SK-N-SH (cell line): ENCODE measurements at regions not wholly inside any gene's neighbourhood (a gene's known extent, or its start where the extent isn't known, plus 50 kb on each side); places are given as distances from the start of the nearest gene placed in this dataset.

ENCODE experiments used
- POLR2AphosphoS5 ChIP-seq: IDR thresholded peaks from 2 replicates; pipeline ENCODE4 v1.6.1; 2012; ENCODE audit warnings: low read depth, low read length
- RCOR1 ChIP-seq: fragments of 150-350 bp; IDR thresholded peaks from 2 replicates; pipeline ENCODE4 v1.6.1; 2017; ENCODE audit warnings: antibody characterized with exemption, low read length
- TF ChIP-seq, protein P1 (sequence below): IDR thresholded peaks from 2 replicates; pipeline ENCODE4 v1.6.1; 2012; ENCODE audit warnings: mild to moderate bottlenecking, low read depth, low read length, moderate library complexity

DNA sequence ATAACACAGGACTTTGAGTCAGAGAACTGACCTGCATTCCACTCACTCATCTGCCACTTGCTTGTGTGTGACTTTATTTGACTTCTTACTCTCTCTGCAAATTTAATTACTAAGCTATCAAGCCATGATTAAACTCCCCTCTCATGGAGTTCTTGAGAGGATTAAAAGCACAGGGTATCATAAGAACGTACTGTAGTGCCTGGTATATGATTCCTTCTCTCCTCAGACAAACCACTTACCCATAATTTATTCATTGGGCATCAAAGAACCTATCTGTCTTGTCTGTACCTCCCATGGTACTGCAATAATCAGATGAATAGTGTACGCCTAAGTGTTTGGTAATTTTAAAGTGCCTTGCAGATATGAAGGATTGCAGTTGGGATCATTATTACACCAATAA, 130.6 kb upstream of the UBASH3B start:
- TF ChIP-seq RCOR1 (no peak), POLR2AphosphoS5 (no peak)
- TF ChIP-seq, protein P1, sequence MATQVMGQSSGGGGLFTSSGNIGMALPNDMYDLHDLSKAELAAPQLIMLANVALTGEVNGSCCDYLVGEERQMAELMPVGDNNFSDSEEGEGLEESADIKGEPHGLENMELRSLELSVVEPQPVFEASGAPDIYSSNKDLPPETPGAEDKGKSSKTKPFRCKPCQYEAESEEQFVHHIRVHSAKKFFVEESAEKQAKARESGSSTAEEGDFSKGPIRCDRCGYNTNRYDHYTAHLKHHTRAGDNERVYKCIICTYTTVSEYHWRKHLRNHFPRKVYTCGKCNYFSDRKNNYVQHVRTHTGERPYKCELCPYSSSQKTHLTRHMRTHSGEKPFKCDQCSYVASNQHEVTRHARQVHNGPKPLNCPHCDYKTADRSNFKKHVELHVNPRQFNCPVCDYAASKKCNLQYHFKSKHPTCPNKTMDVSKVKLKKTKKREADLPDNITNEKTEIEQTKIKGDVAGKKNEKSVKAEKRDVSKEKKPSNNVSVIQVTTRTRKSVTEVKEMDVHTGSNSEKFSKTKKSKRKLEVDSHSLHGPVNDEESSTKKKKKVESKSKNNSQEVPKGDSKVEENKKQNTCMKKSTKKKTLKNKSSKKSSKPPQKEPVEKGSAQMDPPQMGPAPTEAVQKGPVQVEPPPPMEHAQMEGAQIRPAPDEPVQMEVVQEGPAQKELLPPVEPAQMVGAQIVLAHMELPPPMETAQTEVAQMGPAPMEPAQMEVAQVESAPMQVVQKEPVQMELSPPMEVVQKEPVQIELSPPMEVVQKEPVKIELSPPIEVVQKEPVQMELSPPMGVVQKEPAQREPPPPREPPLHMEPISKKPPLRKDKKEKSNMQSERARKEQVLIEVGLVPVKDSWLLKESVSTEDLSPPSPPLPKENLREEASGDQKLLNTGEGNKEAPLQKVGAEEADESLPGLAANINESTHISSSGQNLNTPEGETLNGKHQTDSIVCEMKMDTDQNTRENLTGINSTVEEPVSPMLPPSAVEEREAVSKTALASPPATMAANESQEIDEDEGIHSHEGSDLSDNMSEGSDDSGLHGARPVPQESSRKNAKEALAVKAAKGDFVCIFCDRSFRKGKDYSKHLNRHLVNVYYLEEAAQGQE = no peak
